Panc1 (cell line): ENCODE measurements at regions not wholly inside any gene's neighbourhood (a gene's known extent, or its start where the extent isn't known, plus 50 kb on each side); places are given as distances from the start of the nearest gene placed in this dataset.

ENCODE experiments used
- SIN3A ChIP-seq: IDR thresholded peaks from 2 replicates; pipeline ENCODE4 v1.6.1; 2012; ENCODE audit warnings: low read depth, mild to moderate bottlenecking, low read length, moderate library complexity, borderline replicate concordance; ENCODE audit not compliant: insufficient read depth
- TF ChIP-seq, protein P1 (sequence below): fragments of 450-650 bp; IDR thresholded peaks from 2 replicates; pipeline ENCODE4 v1.5.1; 2017; ENCODE audit warnings: mild to moderate bottlenecking

DNA sequence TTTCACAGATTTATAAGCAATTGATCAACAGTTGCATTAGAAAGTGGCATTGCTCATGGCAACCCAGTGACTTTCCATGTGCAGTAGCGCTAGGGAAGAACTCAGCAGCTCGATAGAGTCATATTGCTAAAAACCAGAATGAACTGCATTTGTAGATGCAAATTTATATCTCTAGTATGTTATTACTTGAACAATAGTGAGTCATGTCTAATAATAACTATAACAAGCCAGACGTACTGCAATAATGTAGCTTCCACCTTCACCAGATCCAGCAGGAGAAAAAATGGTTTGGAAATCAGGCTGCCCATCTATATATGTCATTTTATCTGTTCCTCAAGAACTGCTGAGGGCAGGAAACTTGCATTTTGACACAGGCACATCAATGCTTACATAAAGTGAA, 66.5 kb upstream of the FIGN start:
- TF ChIP-seq, protein P1, sequence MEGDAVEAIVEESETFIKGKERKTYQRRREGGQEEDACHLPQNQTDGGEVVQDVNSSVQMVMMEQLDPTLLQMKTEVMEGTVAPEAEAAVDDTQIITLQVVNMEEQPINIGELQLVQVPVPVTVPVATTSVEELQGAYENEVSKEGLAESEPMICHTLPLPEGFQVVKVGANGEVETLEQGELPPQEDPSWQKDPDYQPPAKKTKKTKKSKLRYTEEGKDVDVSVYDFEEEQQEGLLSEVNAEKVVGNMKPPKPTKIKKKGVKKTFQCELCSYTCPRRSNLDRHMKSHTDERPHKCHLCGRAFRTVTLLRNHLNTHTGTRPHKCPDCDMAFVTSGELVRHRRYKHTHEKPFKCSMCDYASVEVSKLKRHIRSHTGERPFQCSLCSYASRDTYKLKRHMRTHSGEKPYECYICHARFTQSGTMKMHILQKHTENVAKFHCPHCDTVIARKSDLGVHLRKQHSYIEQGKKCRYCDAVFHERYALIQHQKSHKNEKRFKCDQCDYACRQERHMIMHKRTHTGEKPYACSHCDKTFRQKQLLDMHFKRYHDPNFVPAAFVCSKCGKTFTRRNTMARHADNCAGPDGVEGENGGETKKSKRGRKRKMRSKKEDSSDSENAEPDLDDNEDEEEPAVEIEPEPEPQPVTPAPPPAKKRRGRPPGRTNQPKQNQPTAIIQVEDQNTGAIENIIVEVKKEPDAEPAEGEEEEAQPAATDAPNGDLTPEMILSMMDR, result no peak
- no peak for TF ChIP-seq SIN3A
